ENCODE measurements at regions not wholly inside any gene's neighbourhood (a gene's known extent, or its start where the extent isn't known, plus 50 kb on each side); places are given as distances from the start of the nearest gene placed in this dataset.
"Not testable (repeated sequence)": the region's sequence is repeated elsewhere in the genome, so short reads cannot be mapped to it uniquely, and the experiment has no call there.

DNA sequence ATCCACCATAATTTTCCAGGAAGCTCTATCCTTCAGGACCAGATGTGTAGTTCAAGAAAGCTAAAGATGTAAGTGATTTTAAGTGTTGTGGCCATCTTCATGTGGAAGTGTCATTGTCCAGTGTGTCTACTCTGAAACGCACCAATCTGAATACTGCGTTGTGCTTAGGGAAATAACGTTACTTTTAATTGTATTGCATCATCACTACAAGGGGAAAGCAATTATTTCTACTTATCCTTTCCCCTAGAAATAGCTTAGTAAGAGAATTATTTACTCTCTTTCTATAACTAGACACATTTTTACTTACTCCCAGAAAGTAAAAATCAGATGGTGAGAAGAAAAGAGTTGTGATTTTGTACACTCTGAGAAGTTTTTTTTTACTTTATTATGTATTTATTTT lies 102.4 kb upstream of the DLGAP1 start:
- no peak for DNase-seq (ENCODE audit: low read depth in 4 of 4, low spot score in 3 of 4)

DNA sequence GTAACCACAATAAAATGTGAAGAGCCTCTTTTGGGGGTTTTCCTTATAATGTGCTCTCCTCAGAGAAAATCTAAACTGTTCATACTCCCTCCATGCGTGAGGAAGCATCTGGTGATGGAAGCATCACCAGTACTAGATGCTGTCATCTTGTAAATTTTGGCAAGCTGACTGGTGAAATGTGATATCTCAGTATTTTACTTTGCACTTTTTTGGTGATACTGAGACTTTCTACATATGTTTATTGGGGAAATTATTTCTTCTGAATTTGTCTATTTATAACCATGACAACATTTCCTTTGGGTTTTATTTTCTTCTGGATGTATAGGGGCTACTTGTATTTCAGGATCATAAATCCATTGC lies 95.9 kb upstream of the DLGAP1 start:
- DNase-seq (ENCODE audit: low read depth in 4 of 4, low spot score in 3 of 4), result no peak

DNA sequence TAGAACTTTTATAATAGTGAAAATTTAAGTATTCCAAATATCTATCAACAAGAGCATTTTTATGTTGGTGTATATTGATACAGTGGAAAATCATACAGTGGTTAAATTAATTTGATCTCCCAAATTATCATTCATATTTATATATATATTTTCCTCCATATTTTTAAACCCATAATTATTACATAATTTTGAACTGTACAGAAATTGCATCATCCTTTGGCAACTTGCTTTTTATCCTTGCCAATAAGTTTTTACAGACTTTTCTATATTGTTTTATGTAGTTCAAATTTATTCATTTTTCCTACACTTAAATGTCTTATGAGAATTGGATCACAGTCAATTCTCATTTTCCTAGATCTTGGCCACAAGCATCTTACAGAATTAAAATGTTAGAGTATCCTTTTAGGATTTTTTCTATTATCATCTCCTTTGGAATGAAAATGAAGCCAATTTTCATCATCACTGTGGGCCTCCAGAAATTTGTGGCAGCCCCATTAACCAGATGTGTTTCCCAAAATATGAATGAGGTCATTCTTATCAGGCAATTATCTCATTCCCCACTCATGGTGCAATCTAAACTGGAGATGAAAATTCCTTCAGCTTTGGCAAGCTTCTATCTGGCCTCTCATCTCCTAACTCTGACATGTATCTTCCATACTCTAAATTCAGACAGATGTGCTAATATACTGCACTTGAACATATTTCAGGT lies 94.2 kb upstream of the DLGAP1 start:
- no peak for DNase-seq (ENCODE audit: low read depth in 4 of 4, low spot score in 3 of 4)

DNA sequence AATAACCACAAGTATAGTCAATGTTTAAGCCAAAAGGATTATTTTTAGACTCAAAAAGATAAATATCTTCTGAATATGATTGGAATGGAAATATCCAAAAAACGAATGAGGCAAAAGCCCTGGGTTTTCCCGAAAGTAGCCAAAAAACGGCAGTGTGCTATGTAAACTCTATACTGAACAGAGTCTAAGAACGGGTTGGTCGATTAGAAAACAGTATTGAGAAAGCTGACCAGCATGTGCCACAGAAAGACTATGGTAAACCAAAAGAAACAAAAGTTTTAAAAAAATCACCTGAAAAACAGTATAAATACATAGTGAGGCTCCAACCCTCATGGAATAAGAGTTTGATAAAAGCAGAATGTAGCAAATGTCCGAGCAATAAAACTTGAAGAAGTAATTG lies 92.0 kb upstream of the DLGAP1 start:
- no peak for DNase-seq (ENCODE audit: low read depth in 4 of 4, low spot score in 3 of 4)

DNA sequence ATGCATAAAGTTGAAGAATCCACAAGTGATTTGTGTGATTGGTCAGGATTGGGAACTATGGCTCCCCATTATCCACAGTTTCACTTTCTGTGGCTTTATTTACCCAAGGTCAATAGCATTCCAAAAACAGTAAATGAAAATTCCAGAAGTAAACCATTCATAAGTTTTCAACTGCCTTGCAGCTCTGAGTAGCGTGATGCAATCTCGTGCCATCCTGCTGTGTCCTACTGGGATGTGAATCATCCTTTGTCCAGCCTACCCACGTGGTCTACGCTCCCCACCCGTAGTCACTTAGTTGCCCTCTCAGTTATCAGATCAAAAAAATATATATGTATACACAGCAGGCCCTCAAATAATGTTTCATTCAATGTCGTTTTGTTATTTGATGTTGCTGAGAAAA lies 89.0 kb upstream of the DLGAP1 start:
- DNase-seq (ENCODE audit: low read depth in 4 of 4, low spot score in 3 of 4), result no peak

DNA sequence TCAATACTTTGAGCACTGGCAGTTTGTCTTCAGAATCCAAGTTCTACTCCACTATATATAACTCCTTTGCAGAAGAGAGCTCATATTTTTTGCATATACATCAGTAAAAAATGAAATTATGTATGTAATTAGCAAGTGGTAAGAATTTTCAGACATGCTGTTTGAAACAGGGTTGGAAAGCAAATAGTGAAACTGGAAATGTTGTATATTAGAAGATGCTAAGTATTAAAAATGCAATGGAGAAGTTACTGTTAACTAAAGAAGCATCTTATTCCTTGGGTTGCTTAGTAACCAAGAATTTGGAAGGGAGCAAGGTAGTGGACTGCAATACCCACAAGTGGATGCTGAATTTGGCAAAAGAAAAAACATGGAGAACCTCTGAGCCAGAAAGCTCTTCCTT lies 88.6 kb upstream of the DLGAP1 start:
- no peak for DNase-seq (ENCODE audit: low read depth in 4 of 4, low spot score in 3 of 4)

DNA sequence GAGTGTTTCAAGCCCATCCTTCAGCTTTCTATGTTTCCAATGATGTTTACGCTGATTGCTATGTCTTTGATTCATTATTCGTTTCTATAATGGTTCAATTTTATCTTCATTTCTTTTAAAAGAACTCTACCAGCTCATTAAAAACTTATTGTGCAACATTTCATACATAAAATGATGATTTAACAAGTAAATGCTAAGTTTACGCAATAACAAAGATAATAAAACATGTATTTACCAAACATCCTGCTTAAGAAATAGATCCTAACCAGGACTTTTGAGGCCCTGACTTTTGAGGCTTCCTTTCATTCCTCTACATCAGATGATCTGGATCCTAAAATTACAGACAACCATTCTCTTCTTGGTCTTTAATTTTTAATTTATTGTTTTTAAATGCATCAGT lies 86.5 kb upstream of the DLGAP1 start:
- no peak for DNase-seq (ENCODE audit: low read depth in 4 of 4, low spot score in 3 of 4)

DNA sequence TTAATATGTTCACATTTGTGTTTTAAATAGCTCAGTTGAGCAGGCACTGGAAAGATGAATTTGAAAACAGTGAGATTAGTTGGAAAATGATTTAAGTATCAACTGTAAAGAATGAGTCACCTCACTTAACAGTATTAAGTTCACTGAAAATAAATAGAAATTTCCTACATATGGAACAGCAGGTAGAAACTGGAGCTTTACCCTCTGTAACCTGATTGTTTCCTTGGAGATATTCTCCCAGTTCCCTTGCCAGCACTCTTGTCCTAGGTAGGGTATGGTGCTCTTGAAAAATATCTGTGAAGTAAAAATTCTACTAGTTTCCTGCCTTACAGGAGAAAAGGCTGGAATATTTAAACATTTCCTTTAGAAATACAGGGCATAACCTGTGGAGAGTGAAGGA lies 81.3 kb upstream of the DLGAP1 start:
- no peak for DNase-seq (ENCODE audit: low read depth in 4 of 4, low spot score in 3 of 4)

DNA sequence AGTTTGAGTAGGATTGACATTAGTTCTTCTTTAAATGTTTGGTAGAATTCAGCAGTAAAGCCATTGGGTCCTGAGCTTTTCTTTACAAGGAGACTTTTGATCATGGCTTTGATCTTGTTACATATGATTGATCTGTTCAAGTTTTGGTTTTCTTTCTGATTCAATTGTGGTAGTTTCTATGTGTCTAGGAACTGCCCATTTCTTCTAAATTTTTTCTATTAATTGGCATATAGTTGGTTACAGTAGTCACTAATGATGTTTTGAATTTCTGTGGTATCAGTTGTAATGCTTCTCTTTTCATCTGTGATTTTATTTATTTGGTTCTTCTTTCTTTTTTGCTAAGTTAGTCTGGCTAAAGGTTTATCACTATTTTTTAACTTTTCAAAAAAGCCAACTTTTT lies 73.3 kb upstream of the DLGAP1 start:
- DNase-seq (ENCODE audit: low read depth in 4 of 4, low spot score in 3 of 4), result no peak

DNA sequence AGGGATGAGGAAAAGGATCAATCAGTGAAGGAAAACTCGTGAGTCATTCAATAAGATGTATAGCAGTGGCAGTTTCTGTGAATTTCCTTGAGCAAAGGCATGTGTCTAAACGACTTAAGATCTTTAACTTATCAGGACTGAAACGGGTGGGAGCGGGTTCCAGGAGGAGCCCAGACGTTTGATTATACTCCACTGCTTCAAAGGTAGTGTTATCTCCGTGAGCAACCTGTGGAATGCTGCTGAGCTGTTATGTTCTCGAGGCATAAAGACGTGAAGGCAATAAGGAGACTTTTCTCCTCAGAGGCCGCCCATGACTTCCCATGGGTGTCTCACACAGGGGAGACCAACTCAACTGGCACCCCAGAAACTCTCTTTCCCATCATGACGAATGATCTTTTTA lies 72.7 kb upstream of the DLGAP1 start:
- not testable (repeated sequence) for DNase-seq (ENCODE audit: low read depth in 4 of 4, low spot score in 3 of 4)

DNA sequence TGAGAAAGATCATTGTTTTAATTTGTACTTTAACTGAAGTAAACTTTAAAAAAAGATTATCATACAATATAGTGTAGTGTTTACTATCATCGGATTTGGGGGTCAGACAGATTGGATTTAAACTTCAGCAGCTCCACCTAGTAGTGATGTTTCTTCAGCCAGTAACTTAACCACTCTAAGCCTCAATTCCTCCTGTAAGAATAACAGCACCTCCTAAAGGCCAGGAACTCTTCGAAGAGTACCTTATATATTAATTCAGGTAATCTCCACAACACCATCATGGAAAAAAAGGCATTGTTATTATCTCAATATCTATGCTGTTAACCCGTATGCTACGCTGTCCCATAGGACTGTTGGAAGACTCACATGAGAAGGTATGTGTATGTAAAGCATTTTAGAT lies 69.0 kb upstream of the DLGAP1 start:
- no peak for DNase-seq (ENCODE audit: low read depth in 4 of 4, low spot score in 3 of 4)

DNA sequence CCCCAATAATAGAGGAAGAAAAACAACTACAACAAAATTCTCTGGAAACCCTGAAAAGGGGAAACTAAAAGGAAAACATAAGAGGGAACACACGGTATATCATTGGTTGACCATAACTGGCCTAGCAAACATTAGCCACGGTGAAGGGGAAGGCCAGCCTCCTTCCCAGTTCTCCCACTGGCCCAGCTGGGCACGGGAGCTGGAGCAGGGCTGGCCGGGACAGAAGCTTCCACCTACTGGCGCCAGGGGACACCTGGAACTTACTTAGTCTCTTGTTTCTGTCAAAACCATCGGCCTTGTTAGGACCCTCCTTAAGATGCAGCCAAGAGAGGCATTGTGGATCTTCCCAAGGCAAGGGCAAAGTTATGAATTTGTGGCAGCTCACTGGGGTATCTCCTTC lies 56.1 kb upstream of the DLGAP1 start:
- no peak for DNase-seq (ENCODE audit: low read depth in 4 of 4, low spot score in 3 of 4)

DNA sequence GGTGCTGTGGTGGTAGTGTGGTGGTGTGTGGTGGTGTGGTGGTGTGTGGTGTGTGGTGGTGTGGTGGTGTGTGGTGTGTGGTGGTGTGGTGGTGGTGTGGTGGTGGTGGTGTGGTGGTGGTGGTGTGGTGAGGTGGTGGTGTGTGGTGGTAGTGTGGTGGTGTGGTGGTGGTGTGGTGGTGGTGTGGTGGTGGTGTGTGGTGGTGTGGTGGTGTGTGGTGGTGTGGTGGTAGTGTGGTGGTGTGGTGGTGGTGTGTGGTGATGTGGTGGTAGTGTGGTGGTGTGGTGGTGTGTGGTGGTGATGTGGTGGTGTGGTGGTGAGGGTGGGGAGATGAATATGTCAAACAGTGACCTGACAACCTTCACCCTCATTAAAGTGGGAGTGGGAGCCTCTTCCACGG lies 55.6 kb upstream of the DLGAP1 start:
- no peak for DNase-seq (ENCODE audit: low read depth in 4 of 4, low spot score in 3 of 4)

DNA sequence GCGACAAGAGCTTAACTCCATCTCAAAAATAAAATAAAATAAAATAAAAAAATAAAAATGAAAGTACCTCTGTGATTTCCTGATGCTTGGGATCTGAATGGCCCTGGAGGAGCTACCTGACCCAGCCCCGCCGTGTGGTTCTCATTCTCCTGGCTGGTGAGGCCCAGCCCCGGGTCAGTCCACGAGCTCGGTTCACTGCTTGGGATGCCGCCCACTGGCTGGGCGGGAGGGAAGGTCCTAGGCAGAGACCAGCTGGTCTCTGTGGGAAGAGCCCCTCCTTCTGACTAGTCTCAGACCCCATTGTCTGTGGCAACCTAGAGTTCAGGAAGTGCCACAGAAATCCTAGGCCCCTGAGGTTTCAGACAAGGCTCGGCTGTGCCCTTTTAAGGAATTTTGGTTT lies 55.1 kb upstream of the DLGAP1 start:
- DNase-seq (ENCODE audit: low read depth in 4 of 4, low spot score in 3 of 4), result no peak
